BLaER1 treated with 17β-estradiol and CSF1 and Interleukin-3, amounts not matched to agents 10 nM and 100 nM (cell line): ENCODE measurements at regions not wholly inside any gene's neighbourhood (a gene's known extent, or its start where the extent isn't known, plus 50 kb on each side); places are given as distances from the start of the nearest gene placed in this dataset.

ENCODE experiments used
- H3K27ac ChIP-seq, 11 experiments: shearing (Covaris generic); formaldehyde crosslinking; 2 replicates each; pipeline ENCODE4 v1.8.1; 2022
- H3K27me3 ChIP-seq, 11 experiments: shearing (Covaris generic); formaldehyde crosslinking; 2 replicates each; pipeline ENCODE4 v1.8.1; 2022
- H3K36me3 ChIP-seq, 11 experiments: shearing (Covaris generic); formaldehyde crosslinking; 2 replicates each; pipeline ENCODE4 v1.8.1; 2022
- H3K4me1 ChIP-seq, 10 experiments: shearing (Covaris generic); formaldehyde crosslinking; 2 replicates each; pipeline ENCODE4 v1.8.1; 2022
- H3K4me2 ChIP-seq, 11 experiments: shearing (Covaris generic); formaldehyde crosslinking; 2 replicates each; pipeline ENCODE4 v1.8.1; 2022
- H3K4me3 ChIP-seq, 10 experiments: shearing (Covaris generic); formaldehyde crosslinking; 2 replicates each; pipeline ENCODE4 v1.8.1; 2022
- H3K9ac ChIP-seq, 11 experiments: shearing (Covaris generic); formaldehyde crosslinking; 2 replicates each; pipeline ENCODE4 v1.8.1; 2022
- H3K9me3 ChIP-seq, 11 experiments: shearing (Covaris generic); formaldehyde crosslinking; replicated peaks in 1 of 11; 2 replicates each; pipeline ENCODE4 v1.8.1; 2022
- H4K20me1 ChIP-seq, 11 experiments: shearing (Covaris generic); formaldehyde crosslinking; 2 replicates each; pipeline ENCODE4 v1.8.1; 2022
- Cebpa-rat ChIP-seq, 11 experiments: shearing (Covaris generic); IDR thresholded peaks; 2 replicates each; pipeline ENCODE4 v1.8.1; 2022

DNA sequence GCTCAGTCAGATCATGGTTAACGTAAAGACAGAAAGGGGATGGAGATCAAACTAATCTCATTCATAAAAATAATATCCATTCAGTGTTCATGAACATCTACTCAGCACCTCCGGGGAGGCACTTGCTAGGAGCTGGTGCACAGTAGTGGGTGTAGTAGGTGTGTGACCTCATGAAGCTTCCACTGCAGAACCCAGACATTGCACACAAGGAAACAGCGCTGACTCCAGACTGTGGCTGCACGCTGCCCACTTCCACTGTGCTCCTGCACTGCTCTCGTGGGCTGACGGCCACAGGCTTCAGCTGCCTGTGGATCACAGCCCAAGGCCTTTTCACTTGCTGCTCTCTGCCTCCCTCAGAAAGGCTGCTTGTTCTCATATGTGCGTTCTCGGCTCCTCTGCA, 214.4 kb upstream of the ZNF507 start:
- TF ChIP-seq Cebpa-rat (IDR thresholded peaks at IDR 0.05) = no peak
- no peak overlapping the region for H3K4me3 ChIP-seq
- H3K4me2 ChIP-seq = no peak overlapping the region

DNA sequence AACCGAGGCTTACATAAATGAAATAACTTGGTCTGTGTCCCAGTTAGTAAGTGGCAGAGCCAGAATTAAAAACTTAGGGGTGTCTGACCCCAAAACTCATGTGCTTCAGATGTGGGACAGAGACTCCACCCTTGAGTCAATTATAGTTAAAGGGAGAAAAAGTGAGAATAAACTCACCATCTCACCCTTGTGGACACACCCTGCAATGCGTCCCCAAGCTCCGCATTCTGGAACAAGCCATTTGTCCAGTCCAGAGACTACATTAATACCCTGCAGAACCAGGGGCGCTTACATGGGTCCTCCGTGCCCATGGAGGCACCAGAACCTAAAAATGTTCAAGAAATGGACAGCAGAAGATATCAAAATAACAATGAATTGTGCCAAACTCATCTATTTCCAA, 207.0 kb upstream of the ZNF507 start:
- no peak overlapping the region for H3K4me3 ChIP-seq
- H3K4me1 ChIP-seq = no peaks in the 10 kb centered on the region
- no peaks in the 10 kb centered on the region for H3K27me3 ChIP-seq
- TF ChIP-seq Cebpa-rat (IDR thresholded peaks at IDR 0.05) = no peak
- H4K20me1 ChIP-seq = no peaks in the 10 kb centered on the region
- H3K27ac ChIP-seq = no peak overlapping the region
- H3K9me3 ChIP-seq = no peaks in the 10 kb centered on the region
- H3K9ac ChIP-seq = no peak overlapping the region
- no peaks in the 10 kb centered on the region for H3K36me3 ChIP-seq
- H3K4me2 ChIP-seq = no peak overlapping the region

More for the DNA sequence above, 214.4 kb upstream of the ZNF507 start:
- 0 out of 22 replicates have a peak, but pooled peaks cover 0 to 4% (median 0%) of the 10 kb centered on the region in 11 experiments for H3K9me3 ChIP-seq
- H4K20me1 ChIP-seq = no peaks in the 10 kb centered on the region
- no peak overlapping the region for H3K27ac ChIP-seq
- H3K27me3 ChIP-seq = no peaks in the 10 kb centered on the region
- H3K9ac ChIP-seq = no peak overlapping the region
- no peaks in the 10 kb centered on the region for H3K36me3 ChIP-seq
- peaks cover 7 to 10% (median 8%) of the 10 kb centered on the region in 10 experiments for H3K4me1 ChIP-seq

DNA sequence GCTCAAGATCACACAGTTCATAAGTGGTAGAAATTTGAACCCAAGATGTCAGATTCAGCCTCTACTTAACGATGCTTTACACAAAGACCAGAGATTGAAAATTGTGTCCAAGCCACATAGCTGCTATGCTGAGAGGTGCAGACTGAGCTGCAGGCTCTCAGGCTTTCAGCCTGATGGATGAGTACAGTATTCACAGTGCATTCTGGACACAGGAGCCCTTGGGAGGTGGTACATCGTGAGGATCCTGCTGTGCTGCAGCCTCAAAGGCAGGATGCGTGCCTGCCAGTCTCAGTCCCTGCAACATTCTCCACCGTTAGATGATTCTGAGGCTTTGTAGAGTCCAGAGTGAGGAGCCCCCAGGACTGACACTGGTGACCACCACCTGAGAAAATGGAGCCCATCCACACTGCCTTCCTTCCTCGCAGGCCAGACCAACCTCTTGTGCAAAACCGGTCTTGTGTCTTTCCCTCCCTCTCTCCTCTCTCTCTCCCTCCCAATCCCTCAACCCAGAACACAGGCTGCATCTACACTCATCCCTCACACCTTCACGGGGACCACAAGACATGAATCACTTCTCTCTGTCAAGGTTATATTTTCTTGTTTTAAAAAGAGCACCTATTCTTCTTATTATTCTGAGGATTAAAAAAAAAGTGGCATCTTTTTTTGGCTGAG, 203.4 kb upstream of the ZNF507 start:
- no peak overlapping the region for H3K4me3 ChIP-seq
- no peaks in the 10 kb centered on the region for H3K27me3 ChIP-seq
- H3K4me2 ChIP-seq = no peak overlapping the region
- H3K36me3 ChIP-seq = no peaks in the 10 kb centered on the region
- no peaks in the 10 kb centered on the region for H4K20me1 ChIP-seq
- no peak overlapping the region for H3K27ac ChIP-seq
- H3K9ac ChIP-seq = no peak overlapping the region
- peaks cover 19 to 29% (median 20%) of the 10 kb centered on the region in 11 experiments for H3K9me3 ChIP-seq
- no peaks in the 10 kb centered on the region for H3K4me1 ChIP-seq
- no peak for TF ChIP-seq Cebpa-rat (IDR thresholded peaks at IDR 0.05)

DNA sequence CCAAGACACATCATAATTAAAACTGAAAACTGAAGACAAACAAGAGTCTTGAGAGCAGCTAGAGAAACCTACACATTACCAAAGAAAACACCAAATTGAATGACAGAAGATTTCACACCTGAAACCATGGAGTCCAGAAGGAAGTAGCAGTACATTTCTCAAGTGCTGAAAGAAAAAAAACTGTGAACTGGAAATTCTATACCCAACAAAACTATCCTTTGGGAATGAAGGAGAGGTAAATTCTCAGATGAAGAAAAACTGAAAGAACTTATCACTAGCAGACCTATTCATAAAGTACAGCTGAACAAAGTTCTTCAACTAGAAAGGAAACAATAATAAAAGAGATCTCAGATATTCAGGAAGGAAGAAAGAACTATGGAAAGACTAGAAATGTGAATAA, 198.7 kb upstream of the ZNF507 start:
- Histone ChIP-seq H3K36me3 (no peaks in the 10 kb centered on the region), H3K9me3 (peaks cover 43 to 56% (median 48%) of the 10 kb centered on the region in 11 experiments), H3K4me1 (no peaks in the 10 kb centered on the region), H3K27ac (no peak overlapping the region), H4K20me1 (no peaks in the 10 kb centered on the region), H3K4me3 (no peak overlapping the region), H3K9ac (no peak overlapping the region), H3K4me2 (no peak overlapping the region), H3K27me3 (no peaks in the 10 kb centered on the region)
- no peak for TF ChIP-seq Cebpa-rat (IDR thresholded peaks at IDR 0.05)

DNA sequence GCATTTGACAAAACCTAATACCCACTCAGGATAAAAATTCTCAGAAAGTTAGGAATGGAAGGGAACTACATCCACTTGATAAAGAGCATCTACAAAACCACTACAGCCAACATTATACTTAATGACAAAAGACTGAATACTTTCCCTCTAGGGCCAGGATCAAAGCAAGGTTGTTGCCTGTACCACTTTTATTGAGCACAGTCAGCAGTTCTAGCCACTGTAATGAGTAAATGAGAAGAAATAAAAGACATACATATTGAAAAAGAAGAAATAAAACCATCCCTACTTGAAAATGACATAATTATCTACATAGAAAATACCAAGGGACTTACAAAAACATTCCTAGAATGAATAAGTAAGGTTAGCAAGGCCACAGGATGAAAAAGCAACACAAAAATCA, 194.8 kb upstream of the ZNF507 start:
- Histone ChIP-seq H3K4me1 (no peaks in the 10 kb centered on the region), H3K4me3 (no peak overlapping the region), H3K9ac (no peak overlapping the region), H3K27me3 (no peaks in the 10 kb centered on the region), H4K20me1 (no peaks in the 10 kb centered on the region), H3K4me2 (no peak overlapping the region), H3K36me3 (no peaks in the 10 kb centered on the region), H3K27ac (no peak overlapping the region), H3K9me3 (peaks cover 36 to 49% (median 41%) of the 10 kb centered on the region in 11 experiments)
- TF ChIP-seq Cebpa-rat (IDR thresholded peaks at IDR 0.05) = no peak

DNA sequence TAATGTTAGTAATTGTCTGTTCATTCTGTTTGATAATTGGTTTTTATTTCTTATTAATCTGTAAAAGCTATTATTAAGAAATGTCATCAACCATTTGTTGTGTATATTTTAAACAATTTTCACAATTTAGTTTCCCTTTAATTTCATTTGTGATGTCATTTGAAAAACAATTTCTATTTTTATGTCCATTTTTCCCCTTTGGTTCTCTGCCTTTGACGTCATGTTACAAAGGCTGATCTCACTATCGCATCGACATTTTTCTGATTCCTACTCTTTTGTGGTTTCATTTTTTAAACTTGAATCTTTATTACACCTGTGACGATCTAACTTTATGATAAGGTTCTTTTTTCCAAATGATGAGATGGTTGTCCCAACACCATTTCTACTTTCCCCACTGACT, 191.0 kb upstream of the ZNF507 start:
- H3K4me2 ChIP-seq = no peak overlapping the region
- TF ChIP-seq Cebpa-rat (IDR thresholded peaks at IDR 0.05) = no peak
- H4K20me1 ChIP-seq = no peaks in the 10 kb centered on the region
- no peak overlapping the region for H3K9ac ChIP-seq
- H3K9me3 ChIP-seq = peaks cover 2 to 17% (median 7%) of the 10 kb centered on the region in 11 experiments; a peak in 19 of 22 replicates
- no peak overlapping the region for H3K4me3 ChIP-seq
- peaks cover 0 to 6% (median 0%) of the 10 kb centered on the region in 10 experiments; a peak in 2 of 20 replicates for H3K4me1 ChIP-seq
- H3K27me3 ChIP-seq = no peaks in the 10 kb centered on the region
- no peak overlapping the region for H3K27ac ChIP-seq
- H3K36me3 ChIP-seq = no peaks in the 10 kb centered on the region

DNA sequence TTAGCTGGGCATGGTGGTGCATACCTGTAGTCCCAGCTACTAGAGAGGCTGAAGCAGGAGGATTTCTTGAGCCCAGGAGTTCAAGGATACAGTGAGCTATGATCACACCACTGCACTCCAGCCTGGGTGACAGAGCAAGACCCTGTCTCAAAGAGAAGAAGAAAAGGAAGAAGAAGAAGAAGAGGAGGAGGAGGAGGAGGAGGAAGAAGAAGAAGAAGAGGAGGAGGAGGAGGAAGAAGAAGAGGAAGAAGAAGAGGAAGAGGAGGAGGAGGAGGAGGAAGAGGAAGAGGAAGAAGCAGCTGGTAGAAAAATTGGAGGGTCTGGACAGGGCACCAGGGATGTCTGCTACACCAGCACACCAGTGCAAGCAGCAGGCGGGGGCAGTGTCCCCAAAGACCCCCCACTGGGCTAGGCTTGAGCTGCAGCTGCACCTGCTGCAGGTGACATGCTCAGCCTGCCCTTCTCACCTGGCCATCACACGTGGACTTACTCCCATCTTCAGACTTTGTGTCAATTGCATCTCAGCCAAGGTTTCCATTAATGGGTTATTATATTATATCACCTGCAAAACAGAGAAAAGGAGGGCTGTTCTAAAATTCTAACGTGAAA, 180.9 kb upstream of the ZNF507 start:
- peaks cover 7 to 15% (median 11%) of the 10 kb centered on the region in 10 experiments; a peak in 18 of 20 replicates for H3K4me1 ChIP-seq
- no peaks in the 10 kb centered on the region for H3K27me3 ChIP-seq
- peaks cover 0 to 7% (median 0%) of the 10 kb centered on the region in 11 experiments; a peak in 3 of 22 replicates for H3K9me3 ChIP-seq
- H3K27ac ChIP-seq = no peak overlapping the region
- TF ChIP-seq Cebpa-rat (IDR thresholded peaks at IDR 0.05) = no peak
- no peak overlapping the region for H3K9ac ChIP-seq
- H3K4me3 ChIP-seq = no peak overlapping the region
- no peaks in the 10 kb centered on the region for H4K20me1 ChIP-seq
- H3K36me3 ChIP-seq = no peaks in the 10 kb centered on the region
- no peak overlapping the region for H3K4me2 ChIP-seq

DNA sequence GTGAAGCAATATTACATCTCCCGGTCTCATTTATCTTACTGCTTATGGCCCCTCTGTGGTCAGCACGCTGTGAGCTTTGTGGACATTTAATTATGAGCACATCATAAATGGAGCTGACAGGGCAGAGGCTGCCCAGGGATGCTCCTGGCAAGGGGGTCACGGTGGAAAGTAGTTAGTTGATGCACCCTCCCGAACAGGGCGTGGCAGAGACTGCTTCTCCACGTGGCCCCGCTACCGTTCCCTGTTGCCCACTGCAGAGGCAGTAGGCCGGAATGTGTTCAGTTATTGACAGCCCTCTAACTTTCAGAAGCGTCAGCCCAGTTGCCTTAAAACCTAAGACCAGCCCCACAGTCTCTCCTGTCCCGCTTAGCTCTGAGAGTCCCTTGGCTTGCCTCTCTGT, 180.3 kb upstream of the ZNF507 start:
- Histone ChIP-seq H3K9me3 (peaks cover 0 to 1% (median 0%) of the 10 kb centered on the region in 11 experiments; a peak in 2 of 22 replicates), H3K27me3 (no peaks in the 10 kb centered on the region), H3K27ac (no peak overlapping the region), H3K36me3 (no peaks in the 10 kb centered on the region), H3K4me1 (peaks cover 7 to 15% (median 11%) of the 10 kb centered on the region in 10 experiments; a peak in 18 of 20 replicates), H4K20me1 (no peaks in the 10 kb centered on the region), H3K4me3 (no peak overlapping the region), H3K4me2 (no peak overlapping the region), H3K9ac (no peak overlapping the region)
- no peak for TF ChIP-seq Cebpa-rat (IDR thresholded peaks at IDR 0.05)

DNA sequence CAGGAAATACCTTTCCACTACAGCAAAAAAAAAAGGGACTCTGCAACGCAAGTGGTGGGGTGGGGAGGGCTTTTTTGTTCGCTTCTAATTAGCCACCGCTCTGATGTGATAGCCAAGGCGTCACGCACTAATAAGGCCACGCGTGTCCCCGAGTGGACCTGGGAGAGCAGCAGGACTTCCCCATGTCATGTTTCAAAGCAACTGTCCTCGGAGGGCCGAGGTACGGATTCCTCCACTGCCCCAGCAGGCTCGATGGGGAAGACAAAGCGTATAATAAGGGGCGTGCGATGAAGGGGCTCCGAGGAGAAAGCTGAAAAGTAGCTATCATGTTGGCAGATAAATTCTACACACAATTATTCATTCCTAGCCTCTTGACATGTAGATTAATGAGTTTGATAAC, 179.7 kb upstream of the ZNF507 start:
- Histone ChIP-seq H3K9me3 (no peaks in the 10 kb centered on the region), H3K4me2 (no peak overlapping the region), H3K27ac (no peak overlapping the region), H3K27me3 (no peaks in the 10 kb centered on the region), H3K4me1 (peaks cover 7 to 15% (median 11%) of the 10 kb centered on the region in 10 experiments; a peak in 18 of 20 replicates), H3K36me3 (no peaks in the 10 kb centered on the region), H3K4me3 (no peak overlapping the region), H4K20me1 (no peaks in the 10 kb centered on the region), H3K9ac (no peak overlapping the region)
- TF ChIP-seq Cebpa-rat (IDR thresholded peaks at IDR 0.05) = no peak

DNA sequence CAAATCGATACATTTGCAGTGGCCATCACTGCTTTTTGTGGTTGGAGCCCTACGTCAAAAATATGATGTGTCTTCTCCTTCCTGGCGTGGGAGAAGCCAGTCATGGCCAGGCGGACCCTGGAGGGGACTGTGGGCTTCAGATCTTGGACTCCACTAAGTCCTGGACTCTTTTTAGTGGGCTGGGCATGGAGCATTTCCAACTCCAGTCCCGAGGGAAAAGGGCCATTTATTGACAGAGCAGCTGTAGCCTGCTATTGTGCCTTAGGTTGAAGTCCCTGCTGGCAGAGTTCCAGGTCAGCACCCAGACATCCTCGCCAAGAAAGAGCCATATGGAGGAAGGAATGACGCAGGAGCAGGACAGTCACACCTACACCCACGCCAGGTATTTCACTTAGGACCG, 179.2 kb upstream of the ZNF507 start:
- no peaks in the 10 kb centered on the region for H3K9me3 ChIP-seq
- no peaks in the 10 kb centered on the region for H3K27me3 ChIP-seq
- peaks cover 7 to 15% (median 11%) of the 10 kb centered on the region in 10 experiments; a peak in 18 of 20 replicates for H3K4me1 ChIP-seq
- H3K27ac ChIP-seq = no peak overlapping the region
- H3K4me3 ChIP-seq = no peak overlapping the region
- no peak overlapping the region for H3K9ac ChIP-seq
- H4K20me1 ChIP-seq = no peaks in the 10 kb centered on the region
- TF ChIP-seq Cebpa-rat (IDR thresholded peaks at IDR 0.05) = no peak
- H3K4me2 ChIP-seq = no peak overlapping the region
- H3K36me3 ChIP-seq = no peaks in the 10 kb centered on the region
